ENCODE measurements at regions not wholly inside any gene's neighbourhood (a gene's known extent, or its start where the extent isn't known, plus 50 kb on each side); places are given as distances from the start of the nearest gene placed in this dataset.
A peak's percentile ranks its signal among the peaks of the same experiment; 100 is the strongest.

- peak; percentile 78 for ATAC-seq
- intact Hi-C loops (cut with DNase I) = no loop called here
Measured at GRCh38 chr14:71586131-71586897, 345.9 kb upstream of the RGS6 start.

GRCh38 chr14:71588028-71588427 is 344.2 kb upstream of the RGS6 start:
- DNase-seq (ENCODE audit: low spot score) (no peak), ATAC-seq (no peak)
- intact Hi-C loops (cut with DNase I) = no loop called here

More at GRCh38 chr14:71586131-71586897, 345.9 kb upstream of the RGS6 start:
- peak; percentile 61 for DNase-seq (ENCODE audit: low spot score)

- ATAC-seq = no peak
- intact Hi-C loops (cut with DNase I) = no loop called here
- DNase-seq (ENCODE audit: low spot score) = no peak
Measured at GRCh38 chr14:71588576-71589215, 343.5 kb upstream of the RGS6 start.

GRCh38 chr14:71589609-71590008 is 342.6 kb upstream of the RGS6 start:
- no peak for DNase-seq (ENCODE audit: low spot score)
- intact Hi-C loops (cut with DNase I) = no loop called here

GRCh38 chr14:71590131-71590530 is 342.1 kb upstream of the RGS6 start:
- DNase-seq (ENCODE audit: low spot score) (no peak), ATAC-seq (no peak)
- intact Hi-C loops (cut with DNase I) = no loop called here

More at GRCh38 chr14:71589609-71590008, 342.6 kb upstream of the RGS6 start:
- ATAC-seq = no peak

- DNase-seq (ENCODE audit: low spot score) = no peak
- intact Hi-C loops (cut with DNase I) = no loop called here
- no peak for ATAC-seq
Measured at GRCh38 chr14:71591231-71591630, 341.0 kb upstream of the RGS6 start.

GRCh38 chr14:71591929-71592328 is 340.3 kb upstream of the RGS6 start:
- intact Hi-C loops (cut with DNase I) = no loop called here
- ATAC-seq = peak; percentile 39
- DNase-seq (ENCODE audit: low spot score) = no peak

- no peak for DNase-seq (ENCODE audit: low spot score)
- ATAC-seq = no peak
- intact Hi-C loops (cut with DNase I) = no loop called here
Measured at GRCh38 chr14:71592361-71592760, 339.9 kb upstream of the RGS6 start.

GRCh38 chr14:71593966-71594365 is 338.3 kb upstream of the RGS6 start:
- intact Hi-C loops (cut with DNase I) = no loop called here

GRCh38 chr14:71594821-71595220 is 337.4 kb upstream of the RGS6 start:
- peak; percentile 85 for ATAC-seq
- peak; percentile 62 for DNase-seq (ENCODE audit: low spot score)
- intact Hi-C loops (cut with DNase I) = no loop called here

More at GRCh38 chr14:71593966-71594365, 338.3 kb upstream of the RGS6 start:
- no peak for DNase-seq (ENCODE audit: low spot score)
- ATAC-seq = no peak

GRCh38 chr14:71595441-71595840 is 336.8 kb upstream of the RGS6 start:
- no peak for DNase-seq (ENCODE audit: low spot score)
- intact Hi-C loops (cut with DNase I) = no loop called here
- no peak for ATAC-seq

GRCh38 chr14:71597287-71597920 is 334.8 kb upstream of the RGS6 start:
- intact Hi-C loops (cut with DNase I) = no loop called here
- ATAC-seq = no peak
- DNase-seq (ENCODE audit: low spot score) = no peak

GRCh38 chr14:71597955-71598660 is 334.1 kb upstream of the RGS6 start:
- no peak for DNase-seq (ENCODE audit: low spot score)
- no peak for ATAC-seq
- intact Hi-C loops (cut with DNase I) = no loop called here

- no peak for ATAC-seq
- intact Hi-C loops (cut with DNase I) = no loop called here
- DNase-seq (ENCODE audit: low spot score) = no peak
Measured at GRCh38 chr14:71600309-71600708, 331.9 kb upstream of the RGS6 start.

- no peak for DNase-seq (ENCODE audit: low spot score)
- ATAC-seq = no peak
Measured at GRCh38 chr14:71602524-71602923, 329.7 kb upstream of the RGS6 start.

GRCh38 chr14:71604231-71604630 is 328.0 kb upstream of the RGS6 start:
- intact Hi-C loops (cut with DNase I) = no loop called here
- no peak for ATAC-seq
- DNase-seq (ENCODE audit: low spot score) = no peak

More at GRCh38 chr14:71602524-71602923, 329.7 kb upstream of the RGS6 start:
- intact Hi-C loops (cut with DNase I) = no loop called here

GRCh38 chr14:71606064-71606463 is 326.2 kb upstream of the RGS6 start:
- DNase-seq (ENCODE audit: low spot score) (no peak), ATAC-seq (no peak)
- intact Hi-C loops (cut with DNase I) = no loop called here

GRCh38 chr14:71606575-71606974 is 325.7 kb upstream of the RGS6 start:
- DNase-seq (ENCODE audit: low spot score) (no peak), ATAC-seq (no peak)
- intact Hi-C loops (cut with DNase I) = no loop called here

- DNase-seq (ENCODE audit: low spot score) (no peak), ATAC-seq (no peak)
- intact Hi-C loops (cut with DNase I) = no loop called here
Measured at GRCh38 chr14:71607056-71607455, 325.2 kb upstream of the RGS6 start.

- no peak for ATAC-seq
- no peak for DNase-seq (ENCODE audit: low spot score)
- intact Hi-C loops (cut with DNase I) = no loop called here
Measured at GRCh38 chr14:71610149-71610548, 322.1 kb upstream of the RGS6 start.
